Activated naive CD4-positive, alpha-beta T cell treated with anti-CD3 and anti-CD28 coated beads, Interleukin-2, amount 50 U/mL, for 72 hours (primary cell): ENCODE measurements at regions not wholly inside any gene's neighbourhood (a gene's known extent, or its start where the extent isn't known, plus 50 kb on each side); places are given as distances from the start of the nearest gene placed in this dataset.
"Not testable (repeated sequence)": the region's sequence is repeated elsewhere in the genome, so short reads cannot be mapped to it uniquely, and the experiment has no call there.

Experiments used
- ATAC-seq, 2 donors: fragments of 150-1000 bp; cut with Tn5 transposase; 2 replicates each; pipeline ENCODE4 v1.10.0; 2021; ENCODE audit warnings: mild to moderate bottlenecking in 2 of 2, moderate library complexity in 2 of 2
- DNase-seq, 2 donors: peaks; one replicate each; pipeline ENCODE4 v3.0.0; 2021 to 2022; ENCODE audit warnings: low spot score in 2 of 2
- H3K27ac Mint-ChIP-seq, 2 donors: one replicate each; pipeline ENCODE4 v1.8.0; 2022; ENCODE audit warnings: mild to moderate bottlenecking in 2 of 2, mixed read lengths in 2 of 2
- H3K36me3 Mint-ChIP-seq, 2 donors: one replicate each; pipeline ENCODE4 v1.8.0; 2022; ENCODE audit warnings: mixed read lengths in 2 of 2
- H3K9me3 Mint-ChIP-seq, 2 donors: one replicate each; pipeline ENCODE4 v1.8.0; 2022; ENCODE audit warnings: mixed read lengths in 2 of 2

GRCh38 chr9:102594241-102594640, 400.9 kb upstream of the CYLC2 start:
- peaks cover 9 to 18% of the 10 kb centered on the region in 2 donors for H3K9me3 Mint-ChIP-seq
- DNase-seq (no peak), ATAC-seq (no peak)
- H3K27ac Mint-ChIP-seq: no peak overlapping the region
- peaks cover 0 to 2% of the 10 kb centered on the region in 2 donors for H3K36me3 Mint-ChIP-seq

GRCh38 chr9:102587281-102587680, 407.9 kb upstream of the CYLC2 start:
- DNase-seq (no peak), ATAC-seq (no peak)
- Mint-ChIP-seq H3K36me3 (no peaks in the 10 kb centered on the region), H3K27ac (no peak overlapping the region), H3K9me3 (peaks cover 3 to 15% of the 10 kb centered on the region in 2 donors)

GRCh38 chr9:102569436-102569835, 425.7 kb upstream of the CYLC2 start:
- Mint-ChIP-seq H3K27ac (no peak overlapping the region), H3K36me3 (no peaks in the 10 kb centered on the region), H3K9me3 (peaks cover 0 to 14% of the 10 kb centered on the region in 2 donors)
- no peak for ATAC-seq
- DNase-seq: no peak

DNA sequence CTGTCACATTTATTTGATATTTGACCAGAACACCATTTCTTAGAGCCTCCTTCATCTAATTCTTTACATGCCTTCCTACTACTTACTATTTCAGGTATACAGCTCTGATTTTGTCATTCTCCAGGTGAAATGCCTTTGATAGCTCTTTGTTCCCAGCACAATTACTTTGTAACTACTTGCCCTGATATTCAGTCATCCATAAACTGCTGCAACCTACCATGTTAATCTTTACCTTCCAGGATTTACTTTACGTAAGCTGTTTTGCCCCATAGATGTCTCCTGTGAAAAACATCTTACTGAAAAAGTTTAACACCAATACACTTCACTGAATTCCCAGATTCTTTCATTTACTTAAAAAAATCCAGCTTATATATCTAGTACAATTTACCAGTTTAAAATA, 443.8 kb upstream of the CYLC2 start:
- ATAC-seq (no peak), DNase-seq (no peak)
- peaks cover 32 to 46% of the 10 kb centered on the region in 2 donors for H3K9me3 Mint-ChIP-seq
- peaks cover 7% of the 10 kb centered on the region in 2 donors for H3K36me3 Mint-ChIP-seq
- H3K27ac Mint-ChIP-seq: no peak overlapping the region

DNA sequence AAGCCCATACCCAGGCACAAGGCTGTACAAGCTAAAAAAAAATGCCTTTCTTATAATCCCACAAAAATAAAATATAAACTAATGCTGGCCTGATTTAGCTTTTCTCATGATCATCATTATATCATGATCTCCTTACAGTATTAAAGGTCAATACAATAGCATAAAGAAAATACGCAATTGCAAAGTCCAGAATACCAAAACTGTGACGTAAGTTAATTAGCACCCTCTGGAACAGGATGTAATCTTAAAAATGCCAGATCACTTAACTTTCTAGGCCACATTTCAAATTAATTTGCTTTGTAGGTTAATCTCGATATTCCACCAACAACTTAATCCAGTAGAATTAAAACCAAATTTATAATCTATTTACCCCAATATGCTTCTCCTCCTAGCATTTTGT, 444.2 kb upstream of the CYLC2 start:
- ATAC-seq (no peak), DNase-seq (no peak)
- Mint-ChIP-seq H3K36me3 (peaks cover 7% of the 10 kb centered on the region in 2 donors), H3K27ac (no peak overlapping the region), H3K9me3 (peaks cover 32 to 44% of the 10 kb centered on the region in 2 donors)

- peaks cover 7% of the 10 kb centered on the region in 2 donors for H3K36me3 Mint-ChIP-seq
- DNase-seq (no peak), ATAC-seq (no peak)
- H3K9me3 Mint-ChIP-seq: peaks cover 32 to 44% of the 10 kb centered on the region in 2 donors
- H3K27ac Mint-ChIP-seq: no peak overlapping the region
These were observed 444.9 kb upstream of the CYLC2 start for GRCh38 chr9:102550266-102550665.

DNA sequence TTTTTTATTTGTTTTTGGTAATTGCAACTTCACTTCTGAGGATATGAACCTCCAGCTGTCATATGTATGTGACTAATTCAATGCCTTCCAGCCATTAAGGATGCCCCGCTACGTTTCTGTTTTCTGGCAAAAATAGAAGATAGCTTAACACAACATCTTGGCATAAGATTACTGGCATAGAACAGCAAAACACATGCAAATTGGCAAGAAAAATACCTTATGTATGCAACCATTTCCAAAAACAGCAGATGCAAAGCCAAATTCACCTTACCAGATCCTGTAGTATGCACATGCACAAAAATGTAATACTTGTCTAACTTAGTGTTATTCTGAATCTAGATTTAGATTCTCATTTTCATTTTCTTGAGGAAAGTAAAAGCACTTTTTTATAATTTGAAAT, 461.1 kb upstream of the CYLC2 start:
- no peak for ATAC-seq
- no peak overlapping the region for H3K27ac Mint-ChIP-seq
- no peaks in the 10 kb centered on the region for H3K36me3 Mint-ChIP-seq
- H3K9me3 Mint-ChIP-seq: peaks cover 0 to 6% of the 10 kb centered on the region in 2 donors
- no peak for DNase-seq

GRCh38 chr9:102521097-102521755, 473.9 kb upstream of the CYLC2 start:
- ATAC-seq (no peak), DNase-seq (no peak)
- peaks cover 21 to 31% of the 10 kb centered on the region in 2 donors for H3K9me3 Mint-ChIP-seq
- H3K36me3 Mint-ChIP-seq: no peaks in the 10 kb centered on the region
- H3K27ac Mint-ChIP-seq: no peak overlapping the region

GRCh38 chr9:102519423-102519822, 475.7 kb upstream of the CYLC2 start:
- ATAC-seq: no peak
- H3K36me3 Mint-ChIP-seq: no peaks in the 10 kb centered on the region
- no peak for DNase-seq
- H3K9me3 Mint-ChIP-seq: peaks cover 12 to 22% of the 10 kb centered on the region in 2 donors
- no peak overlapping the region for H3K27ac Mint-ChIP-seq

GRCh38 chr9:102518324-102518723, 476.8 kb upstream of the CYLC2 start:
- ATAC-seq (no peak), DNase-seq (no peak)
- Mint-ChIP-seq H3K27ac (no peak overlapping the region), H3K36me3 (no peaks in the 10 kb centered on the region), H3K9me3 (peaks cover 13 to 19% of the 10 kb centered on the region in 2 donors)

DNA sequence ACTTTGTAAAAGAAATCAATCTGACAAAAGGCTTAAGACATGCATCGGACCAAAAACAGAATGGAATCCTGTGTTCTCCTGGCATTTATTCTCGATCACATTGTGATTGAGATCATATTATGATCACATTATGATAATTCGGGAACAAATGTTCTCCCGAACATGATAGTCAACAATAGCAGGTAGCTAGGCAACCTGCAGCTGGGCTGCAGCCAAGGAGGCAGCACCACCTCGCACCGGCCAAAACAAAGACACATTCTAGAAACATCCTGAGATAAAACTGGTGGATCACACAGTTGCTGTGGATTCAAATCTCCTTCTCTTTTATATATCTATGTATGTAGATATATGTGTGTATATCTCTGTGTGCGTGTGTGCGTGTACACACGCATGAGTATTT, 480.6 kb upstream of the CYLC2 start:
- no peak for ATAC-seq
- Mint-ChIP-seq H3K36me3 (no peaks in the 10 kb centered on the region), H3K9me3 (peaks cover 11% of the 10 kb centered on the region in 2 donors), H3K27ac (no peak overlapping the region)
- no peak for DNase-seq

DNA sequence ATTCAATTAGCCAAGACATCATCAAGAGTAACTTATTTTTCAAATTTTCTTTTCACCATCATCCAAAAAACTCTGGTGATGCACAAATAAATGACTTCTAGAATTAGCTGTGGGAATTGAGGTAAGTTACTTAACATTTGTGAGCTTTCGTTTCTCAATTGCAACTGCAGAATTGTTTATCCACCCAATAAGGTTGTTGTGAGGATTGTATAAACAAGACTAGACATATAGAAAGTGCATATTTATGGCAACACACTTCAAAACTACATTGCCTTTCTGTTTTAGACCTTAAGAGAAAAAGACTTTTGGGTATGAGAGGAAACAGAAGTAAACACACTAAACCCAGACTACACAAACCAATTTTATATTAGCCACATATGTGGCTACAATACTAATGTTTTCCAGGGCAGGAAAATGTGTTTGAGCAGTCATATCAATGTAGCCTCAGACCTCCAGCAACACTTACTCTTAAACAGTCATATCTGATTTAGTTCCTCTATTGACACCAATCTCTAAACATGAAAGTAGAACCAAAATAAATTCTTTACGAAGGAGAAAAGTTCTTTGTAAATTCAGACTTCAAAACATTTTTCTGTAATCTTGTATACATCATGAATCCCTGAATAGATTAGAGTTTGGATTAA, 488.0 kb upstream of the CYLC2 start:
- peaks cover 11 to 13% of the 10 kb centered on the region in 2 donors for H3K9me3 Mint-ChIP-seq
- no peaks in the 10 kb centered on the region for H3K36me3 Mint-ChIP-seq
- ATAC-seq (no peak), DNase-seq (no peak)
- H3K27ac Mint-ChIP-seq: no peak overlapping the region

DNA sequence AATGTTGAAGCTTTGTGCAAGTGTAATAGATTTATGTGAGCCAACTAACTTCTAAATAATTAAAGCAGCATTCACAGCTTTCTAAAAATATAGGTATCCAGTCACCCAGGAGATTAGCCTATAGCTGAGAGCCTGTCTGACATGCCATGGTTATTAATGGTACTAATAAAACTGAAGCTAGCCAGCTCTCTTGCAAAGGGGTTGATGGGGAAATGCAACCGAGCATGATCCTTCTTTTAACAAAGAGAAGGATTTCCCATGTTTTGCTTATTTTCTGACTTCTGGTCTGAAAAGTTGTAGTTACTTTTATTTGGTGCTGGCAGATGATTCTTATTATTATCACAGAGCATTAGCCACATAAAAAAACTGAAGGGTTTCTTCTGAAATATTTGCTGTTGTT, 488.7 kb upstream of the CYLC2 start:
- DNase-seq: no peak
- H3K36me3 Mint-ChIP-seq: no peaks in the 10 kb centered on the region
- no peak overlapping the region for H3K27ac Mint-ChIP-seq

DNA sequence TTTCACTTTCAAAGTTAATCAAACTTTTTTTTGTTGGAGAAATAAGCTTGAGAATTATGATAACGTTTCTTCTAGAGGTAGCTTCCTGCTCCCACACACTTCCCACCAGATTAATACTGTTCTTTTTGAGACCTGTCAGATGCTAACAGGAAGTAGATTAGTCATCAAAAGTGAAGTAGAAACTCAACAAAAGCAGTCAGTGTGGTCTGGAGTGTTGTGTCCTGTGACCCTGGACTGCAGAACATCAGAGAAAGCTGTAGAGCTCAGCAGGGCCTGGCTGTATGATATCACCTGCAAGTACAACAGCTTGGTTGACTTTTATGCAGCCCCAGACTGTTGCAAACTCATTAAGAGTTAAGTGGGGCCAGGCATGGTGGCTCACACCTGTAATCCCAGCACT, 495.7 kb upstream of the CYLC2 start:
- no peak overlapping the region for H3K27ac Mint-ChIP-seq
- no peaks in the 10 kb centered on the region for H3K36me3 Mint-ChIP-seq
- no peak for ATAC-seq
- H3K9me3 Mint-ChIP-seq: peaks cover 12% of the 10 kb centered on the region in 2 donors
- no peak for DNase-seq

More for the DNA sequence above, 488.7 kb upstream of the CYLC2 start:
- peaks cover 14 to 16% of the 10 kb centered on the region in 2 donors for H3K9me3 Mint-ChIP-seq
- no peak for ATAC-seq

- Mint-ChIP-seq H3K9me3 (peaks cover 8 to 12% of the 10 kb centered on the region in 2 donors), H3K36me3 (no peaks in the 10 kb centered on the region), H3K27ac (no peak overlapping the region)
- ATAC-seq: no peak
- DNase-seq: no peak
These were observed 497.4 kb upstream of the CYLC2 start for GRCh38 chr9:102497709-102498108.

DNA sequence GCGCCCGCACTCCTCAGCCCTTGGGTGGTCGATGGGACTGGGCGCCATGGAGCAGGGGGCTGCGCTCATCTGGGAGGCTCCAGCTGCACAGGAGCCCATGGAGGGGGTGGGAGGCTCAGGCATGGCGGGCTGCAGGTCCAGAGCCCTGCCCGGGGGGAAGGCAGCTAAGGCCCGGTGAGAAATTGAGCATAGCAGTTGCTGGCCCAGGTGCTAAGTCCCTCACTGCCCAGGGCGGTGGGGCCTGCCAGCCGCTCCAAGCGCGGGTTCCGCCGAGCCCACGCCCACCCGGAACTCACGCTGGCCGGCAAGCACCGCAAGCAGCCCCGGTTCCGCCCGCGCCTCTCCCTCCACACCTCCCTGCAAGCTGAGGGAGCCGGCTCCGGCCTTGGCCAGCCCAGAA, 508.2 kb upstream of the CYLC2 start:
- not testable (repeated sequence) for DNase-seq, ATAC-seq, H3K36me3 Mint-ChIP-seq, H3K27ac Mint-ChIP-seq, H3K9me3 Mint-ChIP-seq

- ATAC-seq: no peak
- H3K9me3 Mint-ChIP-seq: peaks cover 0 to 6% of the 10 kb centered on the region in 2 donors
- DNase-seq: no peak
- H3K36me3 Mint-ChIP-seq: no peaks in the 10 kb centered on the region
- no peak overlapping the region for H3K27ac Mint-ChIP-seq
These were observed 511.5 kb upstream of the CYLC2 start for GRCh38 chr9:102483651-102484050.

DNA sequence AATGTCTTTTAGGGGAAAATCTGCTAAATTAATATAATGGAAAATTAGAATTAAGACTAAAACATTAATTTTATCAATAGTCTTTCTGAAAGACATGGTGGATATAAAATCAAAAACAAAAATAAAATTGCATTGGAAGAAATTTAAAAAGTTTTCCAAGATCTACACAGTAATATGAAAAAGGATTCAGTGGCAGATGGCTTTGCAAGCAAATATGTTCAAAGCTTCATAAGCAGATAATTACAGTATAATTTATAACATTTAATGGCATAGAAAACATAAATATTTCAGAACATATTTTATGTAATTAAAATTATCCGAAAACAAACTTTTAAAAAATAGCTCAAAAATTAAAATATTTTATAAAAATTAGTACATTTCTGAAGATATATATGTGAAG, 512.4 kb upstream of the CYLC2 start:
- no peak overlapping the region for H3K27ac Mint-ChIP-seq
- peaks cover 0 to 6% of the 10 kb centered on the region in 2 donors for H3K9me3 Mint-ChIP-seq
- no peak for DNase-seq
- no peaks in the 10 kb centered on the region for H3K36me3 Mint-ChIP-seq
- ATAC-seq: no peak
